GM19438 (cell line): ENCODE measurements at regions not wholly inside any gene's neighbourhood (a gene's known extent, or its start where the extent isn't known, plus 50 kb on each side); places are given as distances from the start of the nearest gene placed in this dataset.

Experiments
- ATAC-seq: cut with Tn5 transposase; IDR thresholded peaks from one replicate; pipeline ENCODE4 v1.9.1; 2021; ENCODE audit warnings: low read depth; ENCODE audit not compliant: unreplicated experiment

GRCh38 chr20:54419531-54419930 is 55.9 kb upstream of the DOK5 start:
- ATAC-seq: no peak
